ENCODE measurements at regions not wholly inside any gene's neighbourhood (a gene's known extent, or its start where the extent isn't known, plus 50 kb on each side); places are given as distances from the start of the nearest gene placed in this dataset.

- no peaks in the 10 kb centered on the region for H4K20me1 ChIP-seq (ENCODE audit: insufficient read depth, low read length)
- H3K4me2 ChIP-seq (ENCODE audit: low read depth, low read length), result no peak overlapping the region
- no peak for FAIRE-seq
- H3K4me3 ChIP-seq (replicated peaks in 1 of 3; ENCODE audit: insufficient read depth in 1 of 3, low read depth in 2 of 3, low read length in 3 of 3), result no peak overlapping the region
- H3K36me3 ChIP-seq (replicated peaks in 1 of 2; ENCODE audit: control insufficient read depth in 1 of 2, insufficient read depth in 2 of 2, low read length in 2 of 2), result no peaks in the 10 kb centered on the region
- no peak overlapping the region for H3K9ac ChIP-seq (ENCODE audit: insufficient read depth, low read depth, low read length)
- H3K27me3 ChIP-seq (ENCODE audit: control insufficient read depth in 1 of 2, insufficient read depth in 2 of 2, low read length in 2 of 2), result no peaks in the 10 kb centered on the region
- no peaks in the 10 kb centered on the region for H3K4me1 ChIP-seq (ENCODE audit: insufficient read depth, low read length)
- H2AFZ ChIP-seq (ENCODE audit: low read length), result no peak overlapping the region
- no peak for ATAC-seq
- no peak overlapping the region for H3K27ac ChIP-seq (ENCODE audit: extremely low read length, insufficient read depth, low read length)
- ChIA-PET POLR2A (no interaction called here), CTCF (ENCODE audit: low intra/inter-chr PET ratio, low total read pairs) (no interaction called here)
- no TSS peak for BruUV-seq (replicated peaks)
- in situ Hi-C loops (cut with HindIII; ENCODE audit: extremely low pct_ligation_motif_present, low pct_unique_long_range_greater_than_20kb), result no loop called here
- TF ChIP-seq DDIT3 (CRISPR knock-in tag; IDR thresholded peaks at IDR 0.05) (no peak), ATRX (CRISPR knock-in tag; IDR thresholded peaks at IDR 0.05; ENCODE audit: borderline replicate concordance) (no peak), MYPOP (CRISPR knock-in tag; IDR thresholded peaks at IDR 0.05) (no peak), SSRP1 (CRISPR knock-in tag; IDR thresholded peaks at IDR 0.05) (no peak), KDM6A (CRISPR knock-in tag; IDR thresholded peaks at IDR 0.05; ENCODE audit: low read depth) (no peak), TRIM24 (CRISPR knock-in tag; IDR thresholded peaks at IDR 0.05) (no peak), ZNF674 (CRISPR knock-in tag; IDR thresholded peaks at IDR 0.05; ENCODE audit: low read depth) (no peak), ZBTB20 (CRISPR knock-in tag; IDR thresholded peaks at IDR 0.05; ENCODE audit: borderline replicate concordance, low read depth) (no peak), THAP8 (CRISPR knock-in tag; IDR thresholded peaks at IDR 0.05; ENCODE audit: borderline replicate concordance) (no peak), ZBTB49 (CRISPR knock-in tag; IDR thresholded peaks at IDR 0.05; ENCODE audit: borderline replicate concordance) (no peak)
- no peaks in the 10 kb centered on the region for H3K79me2 ChIP-seq (ENCODE audit: insufficient read depth, low read length)
- no peak for DNase-seq (ENCODE audit: low spot score)
- intact Hi-C loops (cut with micrococcal nuclease; ENCODE audit: unreplicated experiment), result no loop called here
- peaks cover 82% of the 10 kb centered on the region for H3K9me3 ChIP-seq (ENCODE audit: low read length)
These were observed 1170.8 kb upstream of the PCDH7 start for GRCh38 chr4:29549342-29549741.
